Astrocyte (in vitro differentiated cells and primary cell): ENCODE measurements at regions not wholly inside any gene's neighbourhood (a gene's known extent, or its start where the extent isn't known, plus 50 kb on each side); places are given as distances from the start of the nearest gene placed in this dataset.

Source experiments
- DNase-seq: peaks from one replicate; pipeline ENCODE4 v3.0.0-alpha.2; 2010; ENCODE audit warnings: low read depth
- FAIRE-seq: peaks from 2 replicates; lab custom pipeline; 2011; peaks lifted over from hg19 to GRCh38; lab: Jason Lieb, UNC
- H2AFZ ChIP-seq: 2 replicates; pipeline ENCODE4 v1.6.0; 2012; ENCODE audit warnings: low read depth, low read length, inconsistent platforms
- H3K27ac ChIP-seq: 2 replicates; pipeline ENCODE4 v1.5.1; 2011; ENCODE audit warnings: low read depth, low read length, inconsistent platforms
- H3K27me3 ChIP-seq: 2 replicates; pipeline ENCODE4 v1.6.0; 2011; ENCODE audit warnings: low read length, inconsistent platforms; ENCODE audit not compliant: insufficient read depth
- H3K36me3 ChIP-seq: 2 replicates; pipeline ENCODE4 v1.5.1; 2011; ENCODE audit warnings: low read length, inconsistent platforms; ENCODE audit not compliant: insufficient read depth
- H3K4me1 ChIP-seq: 2 replicates; pipeline ENCODE4 v1.5.1; 2011; ENCODE audit warnings: low read length, inconsistent platforms; ENCODE audit not compliant: insufficient read depth
- H3K4me2 ChIP-seq: 2 replicates; pipeline ENCODE4 v1.6.0; 2012; ENCODE audit warnings: low read length, inconsistent platforms
- H3K4me3 ChIP-seq: 2 replicates; pipeline ENCODE4 v1.5.1; 2011; ENCODE audit warnings: low read depth, mild to moderate bottlenecking, low read length, inconsistent platforms; ENCODE audit not compliant: insufficient read depth
- H3K79me2 ChIP-seq: 2 replicates; pipeline ENCODE4 v1.6.0; 2012; ENCODE audit warnings: mild to moderate bottlenecking, low read length, inconsistent platforms; ENCODE audit not compliant: insufficient read depth
- H3K9ac ChIP-seq: 2 replicates; pipeline ENCODE4 v1.6.0; 2012; ENCODE audit warnings: mild to moderate bottlenecking, low read length, inconsistent platforms
- H3K9me3 ChIP-seq: 2 replicates; pipeline ENCODE4 v1.5.1; 2012; ENCODE audit warnings: low read depth, mild to moderate bottlenecking, low read length, inconsistent platforms; ENCODE audit not compliant: insufficient read depth
- H4K20me1 ChIP-seq: 2 replicates; pipeline ENCODE4 v1.6.0; 2012; ENCODE audit warnings: low read length, inconsistent platforms; ENCODE audit not compliant: insufficient read depth
- H3K27ac Mint-ChIP-seq: one replicate; pipeline ENCODE4 v1.8.0; 2021; ENCODE audit warnings: mild to moderate bottlenecking, mixed read lengths; ENCODE audit not compliant: unreplicated experiment
- H3K27me3 Mint-ChIP-seq: one replicate; pipeline ENCODE4 v1.8.0; 2021; ENCODE audit warnings: low read depth, mixed read lengths; ENCODE audit not compliant: unreplicated experiment
- H3K36me3 Mint-ChIP-seq: one replicate; pipeline ENCODE4 v1.8.0; 2021; ENCODE audit warnings: low read depth, mixed read lengths; ENCODE audit not compliant: unreplicated experiment
- H3K4me1 Mint-ChIP-seq: one replicate; pipeline ENCODE4 v1.8.0; 2021; ENCODE audit warnings: low read depth, mixed read lengths; ENCODE audit not compliant: unreplicated experiment
- H3K4me3 Mint-ChIP-seq: one replicate; pipeline ENCODE4 v1.8.0; 2021; ENCODE audit warnings: mild to moderate bottlenecking, moderate library complexity, mixed read lengths; ENCODE audit not compliant: unreplicated experiment
- H3K9me3 Mint-ChIP-seq: one replicate; pipeline ENCODE4 v1.8.0; 2021; ENCODE audit warnings: mild to moderate bottlenecking, mixed read lengths; ENCODE audit not compliant: unreplicated experiment
- CTCF ChIP-seq: IDR thresholded peaks from 2 replicates; pipeline ENCODE4 v1.5.1; 2011; ENCODE audit warnings: low read depth, mild to moderate bottlenecking, inconsistent platforms, low read length, moderate library complexity; ENCODE audit not compliant: insufficient read depth
- EZH2 ChIP-seq: IDR thresholded peaks from 2 replicates; pipeline ENCODE4 v1.6.1; 2012; ENCODE audit warnings: mild to moderate bottlenecking, low read length, inconsistent platforms; ENCODE audit not compliant: insufficient read depth

DNA sequence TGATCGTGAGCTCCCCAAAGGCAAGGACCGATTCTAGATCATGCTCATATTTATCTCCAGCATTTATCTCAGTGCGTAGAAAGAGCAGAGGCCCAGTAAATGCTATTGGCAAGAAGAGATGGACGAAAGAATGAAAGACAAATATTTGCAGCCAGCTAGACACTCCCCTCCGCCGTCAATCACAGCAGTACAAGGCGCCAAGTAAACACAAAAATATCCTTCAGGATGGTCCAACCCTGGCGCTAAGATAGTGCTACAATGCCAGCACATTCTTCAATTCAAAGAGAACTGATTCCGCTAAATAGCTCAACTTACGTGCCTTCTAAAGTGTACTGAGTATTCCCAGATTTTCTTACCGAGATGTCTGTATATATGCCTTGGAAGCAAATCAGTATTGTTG is 114.5 kb downstream of the DDX53 start:
- no peaks in the 10 kb centered on the region for H3K79me2 ChIP-seq
- Mint-ChIP-seq H3K9me3 (no peaks in the 10 kb centered on the region), H3K27ac (no peak overlapping the region), H3K36me3 (no peaks in the 10 kb centered on the region), H3K4me3 (no peak overlapping the region), H3K4me1 (no peaks in the 10 kb centered on the region), H3K27me3 (no peaks in the 10 kb centered on the region)
- no peak overlapping the region for H3K4me3 ChIP-seq
- H2AFZ ChIP-seq = no peak overlapping the region
- H3K27ac ChIP-seq = no peak overlapping the region
- H3K36me3 ChIP-seq = no peaks in the 10 kb centered on the region
- FAIRE-seq (no peak), DNase-seq (no peak)
- H3K4me1 ChIP-seq = no peaks in the 10 kb centered on the region
- no peak overlapping the region for H3K9ac ChIP-seq
- no peaks in the 10 kb centered on the region for H3K9me3 ChIP-seq
- no peak for TF ChIP-seq CTCF
- no peaks in the 10 kb centered on the region for H3K27me3 ChIP-seq
- H3K4me2 ChIP-seq = no peak overlapping the region
- H4K20me1 ChIP-seq = no peaks in the 10 kb centered on the region

DNA sequence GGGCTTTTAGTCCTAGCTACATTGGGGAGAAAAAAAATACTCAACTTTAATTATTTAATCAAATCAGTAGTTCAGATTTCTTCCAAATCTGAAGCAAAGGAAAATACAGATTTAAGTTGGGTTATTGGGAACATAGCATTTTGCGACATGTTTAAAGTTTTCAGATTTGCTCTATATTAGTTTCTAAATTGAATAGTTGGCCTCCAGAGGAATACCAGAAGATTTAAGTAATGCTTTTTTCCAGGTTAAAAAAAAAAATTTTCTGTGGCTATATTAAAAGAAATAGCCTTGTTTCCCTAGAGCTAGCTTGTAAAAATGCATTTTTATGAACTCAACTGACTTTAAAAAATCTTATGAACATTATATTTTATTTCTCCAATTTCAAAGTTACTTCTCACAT is 115.9 kb downstream of the DDX53 start:
- H3K36me3 ChIP-seq = no peaks in the 10 kb centered on the region
- Mint-ChIP-seq H3K9me3 (no peaks in the 10 kb centered on the region), H3K4me3 (no peak overlapping the region), H3K36me3 (no peaks in the 10 kb centered on the region), H3K4me1 (no peaks in the 10 kb centered on the region), H3K27ac (no peak overlapping the region), H3K27me3 (no peaks in the 10 kb centered on the region)
- no peak overlapping the region for H2AFZ ChIP-seq
- no peak overlapping the region for H3K9ac ChIP-seq
- no peaks in the 10 kb centered on the region for H3K4me1 ChIP-seq
- H4K20me1 ChIP-seq = no peaks in the 10 kb centered on the region
- FAIRE-seq (no peak), DNase-seq (no peak)
- H3K4me2 ChIP-seq = no peak overlapping the region
- H3K9me3 ChIP-seq = no peaks in the 10 kb centered on the region
- H3K27me3 ChIP-seq = no peaks in the 10 kb centered on the region
- no peak overlapping the region for H3K27ac ChIP-seq
- H3K4me3 ChIP-seq = no peak overlapping the region
- no peaks in the 10 kb centered on the region for H3K79me2 ChIP-seq
- TF ChIP-seq CTCF = no peak
- no peak for TF ChIP-seq EZH2

GRCh38 chrX:23118163-23118562 is 118.4 kb downstream of the DDX53 start:
- FAIRE-seq = peak; percentile 17
- no peaks in the 10 kb centered on the region for H3K36me3 Mint-ChIP-seq

More at GRCh38 chrX:23118163-23118562, 118.4 kb downstream of the DDX53 start:
- TF ChIP-seq EZH2 = no peak
- TF ChIP-seq CTCF = no peak
- H3K27ac ChIP-seq = no peak overlapping the region
- no peaks in the 10 kb centered on the region for H4K20me1 ChIP-seq
- H3K27me3 ChIP-seq = peaks cover 2% of the 10 kb centered on the region
- H3K4me2 ChIP-seq = no peak overlapping the region
- no peaks in the 10 kb centered on the region for H3K36me3 ChIP-seq
- DNase-seq = no peak
- Mint-ChIP-seq H3K9me3 (no peaks in the 10 kb centered on the region), H3K27ac (no peak overlapping the region), H3K27me3 (no peaks in the 10 kb centered on the region), H3K4me1 (no peaks in the 10 kb centered on the region), H3K4me3 (no peak overlapping the region)
- H3K4me1 ChIP-seq = no peaks in the 10 kb centered on the region
- no peaks in the 10 kb centered on the region for H3K9me3 ChIP-seq
- no peaks in the 10 kb centered on the region for H3K79me2 ChIP-seq
- H2AFZ ChIP-seq = no peak overlapping the region
- no peak overlapping the region for H3K9ac ChIP-seq
- H3K4me3 ChIP-seq = no peak overlapping the region
